G401 (cell line): ENCODE measurements at regions not wholly inside any gene's neighbourhood (a gene's known extent, or its start where the extent isn't known, plus 50 kb on each side); places are given as distances from the start of the nearest gene placed in this dataset.
A peak's percentile ranks its signal among the peaks of the same experiment; 100 is the strongest.
"Not testable (repeated sequence)": the region's sequence is repeated elsewhere in the genome, so short reads cannot be mapped to it uniquely, and the experiment has no call there.

Experiments used
- DNase-seq: peaks from one replicate; pipeline ENCODE4 v3.0.0-alpha.2; 2015; ENCODE audit warnings: low spot score
- in situ Hi-C: cut with HindIII; loops from 2 replicates; pipeline ENCODE4 v1.10.0; 2016; ENCODE audit warnings: low sequenced_read_pairs, mixed read lengths

DNA sequence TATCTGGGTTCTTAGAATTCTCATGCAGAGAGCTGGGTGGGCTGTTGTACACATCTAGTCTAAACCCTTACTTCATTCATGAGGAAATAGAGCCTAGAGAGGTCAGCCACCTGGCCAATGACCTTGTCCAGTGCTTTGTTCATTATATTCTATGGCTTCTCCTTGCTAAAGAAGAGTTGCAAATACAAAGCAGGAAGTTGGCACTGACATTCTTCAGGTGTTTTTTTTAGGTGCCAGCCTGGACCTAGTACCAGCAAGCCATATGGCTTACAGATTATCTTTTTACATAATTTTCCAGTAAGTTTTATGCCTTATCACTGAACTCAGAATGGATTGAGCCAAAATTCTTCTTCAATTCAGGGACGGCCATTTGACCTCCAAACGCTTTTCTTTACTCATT lies 54.7 kb upstream of the PGM2 start:
- in situ Hi-C loops, result no loop called here
- DNase-seq, result no peak

GRCh38 chr4:37770016-37770415 lies 56.5 kb upstream of the PGM2 start:
- DNase-seq, result no peak
- in situ Hi-C loops, result no loop called here

- in situ Hi-C loops, result no loop called here
- no peak for DNase-seq
These were observed 57.0 kb upstream of the PGM2 start for GRCh38 chr4:37769391-37769989.

GRCh38 chr4:37767546-37767945 lies 58.9 kb upstream of the PGM2 start:
- DNase-seq, result no peak
- in situ Hi-C loops, result no loop called here

GRCh38 chr4:37767019-37767418 lies 59.5 kb upstream of the PGM2 start:
- in situ Hi-C loops, result no loop called here
- no peak for DNase-seq

- in situ Hi-C loops, result no loop called here
These were observed 60.7 kb upstream of the PGM2 start for GRCh38 chr4:37765741-37766140.

GRCh38 chr4:37763831-37764230 lies 62.7 kb upstream of the PGM2 start:
- in situ Hi-C loops, result no loop called here
- no peak for DNase-seq

More at GRCh38 chr4:37765741-37766140, 60.7 kb upstream of the PGM2 start:
- DNase-seq, result no peak

- in situ Hi-C loops, result no loop called here
- no peak for DNase-seq
These were observed 63.5 kb upstream of the PGM2 start for GRCh38 chr4:37762991-37763368.

- DNase-seq, result no peak
- in situ Hi-C loops, result no loop called here
These were observed 64.0 kb upstream of the PGM2 start for GRCh38 chr4:37762294-37762990.

GRCh38 chr4:37760840-37761239 lies 65.6 kb upstream of the PGM2 start:
- no peak for DNase-seq
- in situ Hi-C loops, result no loop called here

DNA sequence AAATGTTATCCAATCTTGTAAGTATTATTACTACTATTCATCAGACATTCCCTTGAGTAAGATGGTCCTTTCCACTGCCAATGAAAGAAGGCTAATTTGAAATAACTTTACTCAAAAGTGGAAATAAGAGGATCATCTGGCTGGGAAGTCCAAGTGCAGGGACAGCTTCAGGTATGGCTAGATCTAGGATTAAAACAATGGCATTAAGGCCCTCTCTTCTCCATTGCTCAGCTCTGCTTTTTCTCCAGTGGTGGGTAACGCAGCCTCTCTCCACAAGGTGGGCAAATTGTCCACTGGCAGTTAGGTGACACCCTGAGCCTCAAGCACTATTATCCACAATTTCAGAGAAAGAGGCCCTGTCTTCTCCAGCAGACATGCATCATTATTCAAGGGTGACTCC lies 66.7 kb upstream of the PGM2 start:
- in situ Hi-C loops, result no loop called here
- no peak for DNase-seq

DNA sequence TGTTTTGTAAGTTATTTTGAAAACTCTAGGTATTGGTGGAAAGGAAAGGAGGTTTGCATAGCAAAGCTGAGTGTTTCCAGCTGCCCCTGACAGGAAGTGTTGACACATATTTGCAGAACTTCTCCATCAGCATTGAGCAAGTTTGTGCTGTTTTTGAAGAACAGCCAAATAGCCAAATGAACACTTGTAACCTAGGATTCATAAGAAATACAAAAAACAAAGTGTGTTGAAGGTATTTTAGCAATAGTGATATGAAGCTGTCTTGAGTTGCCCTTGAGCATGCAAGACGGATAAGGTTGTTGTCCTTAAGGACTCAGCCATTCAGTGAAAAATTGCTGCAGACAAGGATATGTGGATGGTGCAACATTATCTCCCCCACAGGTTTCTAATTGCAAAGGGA lies 68.3 kb upstream of the PGM2 start:
- in situ Hi-C loops, result no loop called here
- DNase-seq, result no peak

DNA sequence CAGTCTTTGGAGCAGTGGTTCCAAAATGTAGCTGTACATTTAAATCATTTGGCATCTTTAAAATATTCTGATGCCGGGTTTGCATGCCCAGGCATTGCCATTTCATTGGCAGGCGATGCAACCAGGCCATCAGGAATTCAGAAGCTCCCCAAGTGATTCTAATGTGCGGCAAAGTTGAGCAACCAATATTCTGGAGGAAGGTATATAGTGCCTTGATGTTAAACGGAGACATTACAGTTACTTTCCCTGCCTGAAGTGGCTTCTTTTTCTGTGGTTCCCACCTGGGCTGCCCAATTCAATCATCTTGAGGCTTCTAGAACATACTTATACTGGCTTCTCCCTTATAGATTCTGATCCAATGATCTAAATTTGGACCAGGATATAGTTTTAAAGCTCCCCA lies 68.7 kb upstream of the PGM2 start:
- DNase-seq, result no peak
- in situ Hi-C loops, result no loop called here

DNA sequence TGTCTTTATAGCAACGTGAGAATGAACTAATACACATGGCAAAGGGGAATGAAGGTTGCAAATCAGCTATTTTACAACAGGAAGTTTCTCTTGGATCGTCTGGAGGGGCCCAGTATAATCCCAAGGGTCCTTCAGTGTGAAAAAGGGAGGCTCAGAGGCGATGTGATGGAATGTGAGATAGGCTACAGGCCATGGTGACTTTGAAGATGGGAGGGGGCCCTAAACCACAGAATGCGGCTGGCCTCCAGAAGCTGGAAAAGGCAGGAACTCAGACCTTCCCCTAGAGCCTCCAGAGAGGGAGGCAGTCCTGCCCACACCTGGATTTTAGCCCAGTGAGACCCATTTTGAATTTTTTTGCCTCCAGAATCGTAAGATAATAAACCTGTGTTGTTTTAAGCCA lies 69.4 kb upstream of the PGM2 start:
- DNase-seq, result no peak
- in situ Hi-C loops, result no loop called here

DNA sequence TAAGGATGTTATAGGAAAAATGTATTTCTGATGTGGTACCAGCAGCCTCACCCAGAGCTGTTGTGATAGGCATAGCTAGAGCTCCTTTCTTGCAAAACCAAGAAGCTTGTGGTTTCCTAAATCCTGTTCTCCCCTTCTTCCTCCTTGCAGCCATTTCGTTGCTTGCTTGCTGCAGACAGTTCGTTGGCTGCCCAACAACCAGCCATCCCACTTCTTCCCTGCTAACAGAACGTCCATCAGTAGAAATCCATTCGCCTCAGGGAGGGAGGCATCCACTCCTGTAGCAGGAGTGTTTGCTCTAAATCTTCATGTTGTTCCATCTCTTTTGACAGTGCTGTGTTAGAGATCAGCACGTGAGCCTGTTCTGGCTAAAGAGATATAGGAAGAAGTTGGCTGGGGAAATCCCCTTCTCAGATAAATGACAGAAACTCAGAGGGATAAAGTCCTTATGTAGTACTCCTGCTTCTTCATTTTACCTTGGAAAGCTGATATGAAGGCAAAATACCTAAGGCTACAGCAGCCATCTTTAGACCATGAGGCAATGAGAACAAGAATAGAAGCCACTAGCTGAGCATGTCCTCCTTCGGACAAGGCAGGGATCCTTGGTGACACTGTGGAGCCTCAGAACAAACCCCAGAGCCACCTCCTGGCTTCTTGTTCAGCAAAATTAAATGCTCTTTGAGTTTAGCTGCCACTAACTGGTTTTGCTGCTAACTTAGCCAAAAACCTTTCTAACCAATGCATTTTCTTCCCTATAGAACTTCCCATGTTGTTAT lies 68.4 kb upstream of the RELL1 start:
- in situ Hi-C loops, result no loop called here
- DNase-seq, result no peak

- in situ Hi-C loops, result no loop called here
- DNase-seq, result no peak
These were observed 63.3 kb upstream of the RELL1 start for GRCh38 chr4:37749398-37749988.

DNA sequence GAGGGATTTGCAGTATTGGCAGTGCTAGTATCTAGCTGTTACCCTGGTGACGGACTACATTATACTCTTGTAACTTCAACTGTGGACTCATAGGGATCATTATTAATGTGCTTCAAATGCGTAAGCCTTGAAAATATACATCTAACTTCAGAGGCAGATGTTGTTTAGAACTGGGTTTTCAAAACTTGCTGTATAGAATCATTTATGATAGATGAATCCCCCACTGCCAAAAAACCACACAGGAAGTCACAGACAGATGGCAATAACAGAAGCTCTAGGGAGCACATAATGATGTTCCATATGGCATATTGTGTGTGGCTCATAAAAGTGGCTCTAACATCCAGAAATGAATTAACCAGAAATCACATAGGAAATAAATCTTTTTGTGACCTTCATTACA lies 62.3 kb upstream of the RELL1 start:
- DNase-seq, result peak; percentile 89
- in situ Hi-C loops, result no loop called here

- in situ Hi-C loops, result no loop called here
- DNase-seq, result no peak
These were observed 61.7 kb upstream of the RELL1 start for GRCh38 chr4:37747772-37748330.

GRCh38 chr4:37746852-37747251 lies 60.7 kb upstream of the RELL1 start:
- in situ Hi-C loops, DNase-seq: not testable (repeated sequence)

DNA sequence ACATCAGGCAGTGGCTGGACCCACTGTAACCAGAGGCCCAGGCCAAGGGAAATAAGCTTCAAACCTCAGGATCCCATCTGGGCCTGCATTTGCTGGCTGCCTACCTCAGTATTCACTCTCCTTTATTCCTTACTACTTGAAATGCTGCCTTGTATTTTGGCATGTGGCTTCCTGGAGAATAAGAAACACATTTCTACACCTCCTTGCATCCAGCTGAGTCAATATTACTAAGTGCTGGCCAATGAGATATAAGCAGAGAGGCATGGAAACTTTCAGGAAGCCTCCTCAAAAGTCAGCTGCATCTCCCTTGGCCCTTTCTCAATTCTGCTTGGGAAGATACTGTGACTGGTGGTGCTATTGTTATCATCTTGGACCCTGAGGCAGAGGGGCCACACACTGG lies 59.8 kb upstream of the RELL1 start:
- no peak for DNase-seq
- in situ Hi-C loops, result no loop called here
